Bronchial epithelial cell (primary cell): ENCODE measurements at regions not wholly inside any gene's neighbourhood (a gene's known extent, or its start where the extent isn't known, plus 50 kb on each side); places are given as distances from the start of the nearest gene placed in this dataset.
"Not testable (repeated sequence)": the region's sequence is repeated elsewhere in the genome, so short reads cannot be mapped to it uniquely, and the experiment has no call there.

Experiments
- DNase-seq: peaks from one replicate; pipeline ENCODE4 v3.0.0-alpha.2; 2010; ENCODE audit warnings: low read depth
- FAIRE-seq: peaks from 2 replicates; lab custom pipeline; 2011; peaks lifted over from hg19 to GRCh38; lab: Jason Lieb, UNC
- H3K27me3 ChIP-seq: 2 replicates; pipeline ENCODE4 v1.5.1; 2011; ENCODE audit warnings: low read length; ENCODE audit not compliant: control insufficient read depth, insufficient read depth
- H3K36me3 ChIP-seq: 2 replicates; pipeline ENCODE4 v1.5.1; 2011; ENCODE audit warnings: low read length; ENCODE audit not compliant: control insufficient read depth, insufficient read depth
- H3K4me3 ChIP-seq: 2 replicates; pipeline ENCODE4 v1.5.1; 2011; ENCODE audit warnings: mild to moderate bottlenecking, low read depth, low read length, control low read depth
- TF ChIP-seq, protein P1 (sequence below): IDR thresholded peaks from 2 replicates; pipeline ENCODE4 v1.5.1; 2011; ENCODE audit warnings: mild to moderate bottlenecking, moderate library complexity, low read length, control low read depth, inconsistent platforms; ENCODE audit not compliant: insufficient read depth, severe bottlenecking

DNA sequence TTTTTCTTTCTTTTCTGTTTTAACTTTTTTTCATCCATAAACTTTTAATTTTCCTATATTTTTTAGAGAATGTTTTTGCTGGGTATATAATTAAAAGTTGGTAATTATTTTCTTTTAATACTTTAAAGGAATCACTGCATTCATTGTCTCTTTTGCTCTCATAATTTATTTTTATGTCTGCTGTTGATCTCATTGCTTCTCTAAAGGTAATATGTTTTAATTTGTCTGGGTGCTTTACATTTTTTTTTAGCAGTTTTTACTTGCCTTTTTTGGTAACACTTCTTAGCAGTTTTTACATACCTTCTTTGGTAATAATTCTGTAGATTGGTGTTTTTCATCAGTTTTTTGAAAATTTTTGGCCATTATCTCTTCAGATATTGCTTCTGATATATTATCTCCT is 89.4 kb upstream of the BMAL1 start:
- no peak for FAIRE-seq

DNA sequence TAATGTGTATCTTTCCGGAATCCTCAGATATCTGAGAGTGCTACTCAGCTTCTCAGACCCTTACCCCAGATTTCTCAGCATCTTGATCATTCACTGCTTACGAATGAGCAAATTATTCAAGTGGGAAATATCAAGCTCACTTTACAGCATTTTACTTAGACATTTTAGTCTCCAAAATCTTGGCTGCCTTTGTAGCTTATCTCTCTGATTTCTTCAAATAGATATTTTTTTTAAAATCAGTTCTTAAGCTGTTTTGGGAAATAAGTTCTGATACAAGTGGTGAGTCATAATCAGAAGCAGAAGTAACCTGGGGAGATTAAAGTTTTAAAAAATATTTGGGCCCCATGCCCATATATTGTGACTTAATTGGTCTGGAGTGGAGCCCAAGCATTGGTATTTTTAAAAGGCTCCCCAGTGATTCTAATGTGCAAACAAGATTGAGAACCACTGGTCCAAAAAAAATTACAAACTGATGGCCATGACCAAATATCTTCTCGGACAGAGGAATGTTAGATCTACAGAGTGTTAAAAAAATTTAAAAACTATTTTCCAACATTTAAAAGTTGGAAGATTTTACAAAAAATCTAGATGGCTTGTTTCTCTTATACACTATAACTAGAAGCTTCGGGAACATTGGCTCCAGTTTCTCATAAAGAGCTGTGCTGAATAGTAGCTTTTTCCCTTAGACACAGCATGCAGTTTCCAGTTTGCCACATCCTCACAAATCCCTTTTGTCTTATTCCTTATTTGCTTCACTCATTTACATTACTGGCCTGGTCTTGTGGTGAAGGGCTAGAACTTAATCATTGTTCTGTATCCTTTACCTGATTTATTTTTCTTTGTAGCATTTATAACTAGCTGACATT is 87.8 kb upstream of the BMAL1 start:
- TF ChIP-seq, protein P1, sequence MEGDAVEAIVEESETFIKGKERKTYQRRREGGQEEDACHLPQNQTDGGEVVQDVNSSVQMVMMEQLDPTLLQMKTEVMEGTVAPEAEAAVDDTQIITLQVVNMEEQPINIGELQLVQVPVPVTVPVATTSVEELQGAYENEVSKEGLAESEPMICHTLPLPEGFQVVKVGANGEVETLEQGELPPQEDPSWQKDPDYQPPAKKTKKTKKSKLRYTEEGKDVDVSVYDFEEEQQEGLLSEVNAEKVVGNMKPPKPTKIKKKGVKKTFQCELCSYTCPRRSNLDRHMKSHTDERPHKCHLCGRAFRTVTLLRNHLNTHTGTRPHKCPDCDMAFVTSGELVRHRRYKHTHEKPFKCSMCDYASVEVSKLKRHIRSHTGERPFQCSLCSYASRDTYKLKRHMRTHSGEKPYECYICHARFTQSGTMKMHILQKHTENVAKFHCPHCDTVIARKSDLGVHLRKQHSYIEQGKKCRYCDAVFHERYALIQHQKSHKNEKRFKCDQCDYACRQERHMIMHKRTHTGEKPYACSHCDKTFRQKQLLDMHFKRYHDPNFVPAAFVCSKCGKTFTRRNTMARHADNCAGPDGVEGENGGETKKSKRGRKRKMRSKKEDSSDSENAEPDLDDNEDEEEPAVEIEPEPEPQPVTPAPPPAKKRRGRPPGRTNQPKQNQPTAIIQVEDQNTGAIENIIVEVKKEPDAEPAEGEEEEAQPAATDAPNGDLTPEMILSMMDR: no peak
- DNase-seq: no peak
- no peak for FAIRE-seq
- Histone ChIP-seq H3K27me3 (no peaks in the 10 kb centered on the region), H3K4me3 (no peak overlapping the region), H3K36me3 (no peaks in the 10 kb centered on the region)

More for the DNA sequence above, 89.4 kb upstream of the BMAL1 start:
- H3K36me3 ChIP-seq: no peaks in the 10 kb centered on the region
- H3K4me3 ChIP-seq: no peak overlapping the region
- DNase-seq: no peak
- TF ChIP-seq, protein P1: no peak
- H3K27me3 ChIP-seq: no peaks in the 10 kb centered on the region

DNA sequence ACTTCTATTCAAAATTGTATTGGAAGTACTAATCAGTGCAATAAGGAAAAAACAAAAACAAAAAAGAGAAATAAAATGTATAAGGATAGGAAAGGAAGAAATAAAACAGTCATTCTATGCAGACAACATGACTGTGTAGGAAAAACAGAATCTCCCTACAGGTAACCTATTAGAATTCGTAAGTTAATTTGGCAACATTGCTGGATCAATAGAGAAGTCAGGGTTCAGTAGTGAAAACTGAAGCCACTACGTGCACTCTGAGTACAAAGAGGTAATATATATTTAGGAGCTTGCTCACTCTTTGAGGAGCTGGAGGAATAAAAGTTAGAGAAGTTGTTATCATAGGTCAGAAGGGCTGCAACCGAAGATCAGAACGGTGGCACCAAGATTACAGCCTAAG is 84.0 kb upstream of the BMAL1 start:
- FAIRE-seq: no peak
- no peaks in the 10 kb centered on the region for H3K36me3 ChIP-seq
- H3K4me3 ChIP-seq: no peak overlapping the region
- TF ChIP-seq, protein P1: no peak
- H3K27me3 ChIP-seq: no peaks in the 10 kb centered on the region
- no peak for DNase-seq

DNA sequence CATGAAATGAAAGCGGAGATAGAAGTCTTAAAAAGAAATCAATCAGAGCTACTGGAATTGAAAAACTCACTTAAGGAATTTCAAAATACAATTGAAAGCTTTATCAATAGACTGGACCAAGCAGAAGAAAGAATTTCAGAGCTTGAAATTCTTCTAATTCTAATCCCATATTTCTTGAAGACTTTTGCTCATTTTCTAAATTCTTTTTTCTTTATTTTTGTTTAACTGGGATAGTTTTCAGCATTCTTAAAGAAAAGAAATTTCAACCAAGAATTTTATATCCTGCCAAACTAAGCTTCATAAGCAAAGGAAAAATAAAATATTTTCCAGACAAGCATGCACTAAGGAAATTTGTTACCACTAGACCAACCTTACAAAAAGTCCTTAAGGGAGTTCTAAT is 80.2 kb upstream of the BMAL1 start:
- not testable (repeated sequence) for DNase-seq, H3K27me3 ChIP-seq, FAIRE-seq, H3K36me3 ChIP-seq, H3K4me3 ChIP-seq

DNA sequence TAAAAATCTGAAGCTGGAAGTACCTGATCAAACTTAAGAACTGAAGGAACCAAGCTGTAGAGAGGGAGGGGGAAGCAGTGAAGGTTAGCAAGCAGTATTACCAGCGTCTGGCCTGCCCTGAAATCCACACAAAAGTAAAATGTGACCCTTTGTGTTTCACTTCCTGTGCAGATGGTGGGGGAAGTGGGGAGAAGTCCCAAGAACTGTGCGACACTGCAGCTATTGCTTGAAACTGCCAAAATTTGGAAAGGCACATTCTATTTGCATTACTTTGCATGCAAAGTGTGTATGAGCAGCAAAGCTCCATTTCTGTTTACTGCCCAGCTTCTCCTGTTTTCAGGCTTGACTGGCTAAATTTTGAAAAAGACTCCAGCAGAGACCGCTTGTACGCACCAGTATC is 72.1 kb upstream of the BMAL1 start:
- Histone ChIP-seq H3K36me3 (no peaks in the 10 kb centered on the region), H3K27me3 (no peaks in the 10 kb centered on the region), H3K4me3 (no peak overlapping the region)
- TF ChIP-seq, protein P1: no peak
- FAIRE-seq (no peak), DNase-seq (no peak)

DNA sequence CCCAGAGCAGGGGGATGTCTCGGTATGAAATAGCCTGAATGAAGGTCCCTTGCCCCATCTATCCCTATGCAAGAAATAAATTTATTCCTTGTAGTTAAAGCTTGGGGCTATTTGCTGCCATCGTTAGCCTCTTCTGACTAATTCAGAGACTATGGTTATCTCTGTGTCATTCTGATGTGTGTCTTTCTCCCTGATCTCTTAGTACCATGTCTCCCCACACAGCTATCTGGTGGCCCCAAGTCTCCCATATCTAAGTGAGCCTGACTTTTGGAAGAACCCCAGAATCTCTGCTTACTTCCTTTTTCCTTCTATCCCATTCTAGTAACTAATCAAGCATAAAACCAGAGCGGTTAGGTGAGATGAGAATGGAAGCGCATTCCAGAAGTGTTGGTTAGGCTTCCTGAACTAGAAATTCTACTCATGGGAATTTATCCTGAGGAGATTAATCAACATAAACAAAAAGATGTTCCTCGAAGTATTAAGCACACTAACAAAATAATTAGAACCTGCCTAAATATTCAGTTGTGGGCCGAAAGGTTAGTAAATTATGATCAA is 71.4 kb upstream of the BMAL1 start:
- TF ChIP-seq, protein P1: no peak
- no peak for FAIRE-seq
- no peak for DNase-seq

More for the DNA sequence above, 71.4 kb upstream of the BMAL1 start:
- H3K4me3 ChIP-seq: no peak overlapping the region
- H3K27me3 ChIP-seq: no peaks in the 10 kb centered on the region
- H3K36me3 ChIP-seq: no peaks in the 10 kb centered on the region
